HUDEP-2 (cell line): ENCODE measurements at regions not wholly inside any gene's neighbourhood (a gene's known extent, or its start where the extent isn't known, plus 50 kb on each side); places are given as distances from the start of the nearest gene placed in this dataset.
A peak's percentile ranks its signal among the peaks of the same experiment; 100 is the strongest.
"Not testable (repeated sequence)": the region's sequence is repeated elsewhere in the genome, so short reads cannot be mapped to it uniquely, and the experiment has no call there.

Source experiments
- DNase-seq, 76 experiments: peaks; one replicate each; lab custom pipeline; 2025; ENCODE audit not compliant: unreplicated experiment in 76 of 76; lab: John Stamatoyannopoulos, UW

- no peak for DNase-seq
Observed at GRCh38 chr4:188717661-188718060, 578.4 kb downstream of the TRIML1 start.

GRCh38 chr4:188719794-188720193, 580.6 kb downstream of the TRIML1 start:
- no peak for DNase-seq

GRCh38 chr4:188722911-188723310, 583.7 kb downstream of the TRIML1 start:
- DNase-seq: no peak

- no peak for DNase-seq
Observed at GRCh38 chr4:188727746-188728145, 588.5 kb downstream of the TRIML1 start.

- DNase-seq: no peak
Observed at GRCh38 chr4:188728359-188728758, 589.1 kb downstream of the TRIML1 start.

- DNase-seq: no peak
Observed at GRCh38 chr4:188732131-188732530, 592.9 kb downstream of the TRIML1 start.

GRCh38 chr4:188735082-188735481, 595.8 kb downstream of the TRIML1 start:
- DNase-seq: no peak

DNA sequence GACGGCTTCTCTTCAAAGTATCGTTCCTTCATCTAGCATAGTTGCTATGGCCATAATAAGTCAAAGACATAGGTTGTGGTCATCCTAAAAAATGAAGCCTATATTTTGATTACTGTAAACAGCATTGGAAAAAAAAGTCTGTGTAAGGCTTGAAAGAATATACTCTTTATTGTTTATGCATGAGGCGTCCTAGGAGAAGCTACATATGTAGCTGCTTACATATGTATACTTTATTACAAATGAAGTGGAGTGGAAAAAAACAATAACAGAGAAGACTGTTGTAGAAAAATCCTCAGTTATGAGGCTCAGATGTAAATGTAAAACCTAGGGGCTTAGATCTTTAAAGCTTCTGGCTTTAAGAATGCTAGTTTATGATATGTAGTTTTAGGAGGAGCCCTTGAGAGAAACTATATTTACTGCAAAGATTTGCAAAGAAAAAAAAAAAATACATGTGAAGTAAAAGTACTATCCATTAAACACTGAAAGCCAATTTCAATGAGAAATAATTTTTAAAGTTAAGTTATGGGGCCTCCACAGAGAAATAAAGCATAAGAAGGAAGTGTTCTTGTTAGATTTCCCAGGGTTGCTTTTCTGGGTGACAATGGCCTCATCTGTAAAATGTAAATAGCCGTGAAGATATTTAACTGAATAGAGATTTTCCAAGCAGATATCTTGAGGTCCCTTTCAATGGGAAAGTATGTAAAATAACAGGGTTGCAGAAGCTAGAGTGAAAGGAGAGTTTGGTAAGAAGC, 598.2 kb downstream of the TRIML1 start:
- no peak for DNase-seq

- peak in 6 of 76 experiments; percentile 0 to 2 (median 0) for DNase-seq
Observed at GRCh38 chr4:188738290-188738689, 599.0 kb downstream of the TRIML1 start.

- DNase-seq: not testable (repeated sequence)
Observed at GRCh38 chr4:188740172-188740571, 600.9 kb downstream of the TRIML1 start.

DNA sequence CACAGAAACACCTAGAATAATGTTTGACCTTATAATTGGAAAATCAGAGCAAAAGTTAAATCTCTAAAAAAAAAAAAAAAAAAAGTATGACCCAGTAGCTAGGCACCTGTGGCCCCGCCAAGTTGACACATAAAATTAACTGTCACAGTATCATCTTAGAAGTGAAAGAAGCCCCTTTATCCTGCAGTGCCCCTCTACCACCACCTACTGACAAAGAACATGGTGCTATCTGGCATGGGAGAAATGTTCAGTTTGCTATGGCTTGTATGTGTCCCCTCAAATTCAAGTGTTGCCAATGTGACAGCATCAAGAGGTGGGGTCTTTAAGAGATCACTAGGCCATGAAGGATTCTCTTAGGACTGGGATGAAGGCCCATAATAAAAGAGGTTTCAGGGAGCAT, 601.5 kb downstream of the TRIML1 start:
- not testable (repeated sequence) for DNase-seq

DNA sequence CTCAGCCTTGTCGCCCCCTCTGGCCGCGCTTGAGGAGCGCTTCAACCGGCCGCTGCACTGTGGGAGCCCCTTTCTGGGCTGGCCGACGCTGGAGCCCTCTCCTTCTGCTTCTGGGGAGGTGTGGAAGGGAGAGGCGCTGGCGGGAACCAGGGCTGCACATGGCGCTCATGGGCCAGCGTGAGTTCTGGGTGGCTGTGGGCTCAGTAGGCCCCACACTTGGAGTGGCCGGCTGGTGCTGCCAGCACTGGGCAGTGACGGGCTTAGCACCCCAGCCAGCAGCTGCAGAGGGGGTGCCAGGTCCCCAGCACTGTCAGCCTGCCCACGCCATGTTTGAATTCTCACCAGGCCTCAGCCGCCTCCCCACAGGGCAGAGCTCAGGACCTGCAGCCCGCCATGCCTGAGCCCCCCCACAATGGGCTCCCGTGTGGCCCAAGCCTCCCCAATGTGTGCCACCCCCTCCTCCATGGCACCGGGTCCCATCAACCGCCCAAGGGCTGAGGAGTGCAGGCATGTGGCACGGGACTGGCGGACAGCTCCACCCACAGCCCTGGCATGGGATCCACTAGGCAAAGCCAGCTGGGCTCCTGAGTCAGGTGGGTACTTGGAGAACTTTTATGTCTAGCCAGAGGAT, 615.2 kb downstream of the TRIML1 start:
- DNase-seq: no peak

DNA sequence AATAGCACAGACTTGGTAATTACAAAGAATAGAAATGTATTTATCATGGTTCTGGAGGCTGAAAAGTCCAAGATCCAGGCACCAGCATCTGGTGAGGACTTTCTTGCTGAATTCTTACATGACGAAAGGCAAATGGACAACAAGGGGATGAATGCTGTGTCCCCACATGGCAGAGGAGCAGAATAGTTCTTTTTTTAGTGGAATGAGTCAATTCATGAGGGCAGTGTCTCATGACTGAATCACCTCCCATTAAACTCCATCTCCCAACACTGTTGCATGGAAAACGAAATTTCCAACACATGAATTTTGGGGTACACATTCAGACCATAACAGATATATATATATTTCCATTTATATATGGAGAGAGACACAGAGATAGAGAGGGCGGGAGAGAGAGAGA, 628.3 kb downstream of the TRIML1 start:
- DNase-seq: no peak

DNA sequence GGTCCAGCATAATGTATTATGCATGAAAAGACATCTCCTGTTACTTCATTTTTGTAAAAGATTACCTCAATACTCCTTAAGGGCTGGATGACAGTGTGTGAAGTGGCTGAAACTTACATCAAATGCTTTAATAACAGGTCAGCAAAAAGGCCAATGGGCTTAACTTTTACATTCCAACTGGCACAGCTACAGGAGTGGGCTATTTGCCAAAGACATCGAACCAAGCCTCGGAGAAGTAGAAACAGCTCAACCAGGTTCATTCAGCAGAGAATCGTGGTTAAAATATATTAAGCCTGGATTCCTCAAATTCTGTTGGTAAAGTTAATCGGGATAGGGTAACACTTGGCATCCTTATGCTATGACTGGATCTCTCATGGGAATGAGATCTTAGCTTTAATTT, 639.7 kb downstream of the TRIML1 start:
- no peak for DNase-seq

- DNase-seq: no peak
Observed at GRCh38 chr4:188779581-188779980, 640.3 kb downstream of the TRIML1 start.

DNA sequence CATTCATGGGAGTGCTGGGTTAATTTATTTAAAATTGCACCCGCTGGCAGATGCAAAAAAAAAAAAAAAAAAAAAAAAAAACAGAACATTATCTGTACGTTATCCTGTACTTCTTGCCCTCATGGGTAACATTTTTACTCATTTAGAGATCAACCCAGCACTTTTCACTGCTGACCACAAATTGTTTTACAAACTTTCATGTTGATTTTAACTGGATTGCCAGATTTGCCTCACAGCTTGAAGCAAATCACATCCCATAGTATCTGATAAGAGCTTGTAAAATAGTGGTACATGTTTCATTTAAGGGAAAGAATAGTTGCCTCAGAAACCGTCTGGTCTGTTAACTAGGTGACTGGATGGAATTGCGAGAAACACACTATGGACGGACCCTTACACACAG, 640.8 kb downstream of the TRIML1 start:
- DNase-seq: no peak

DNA sequence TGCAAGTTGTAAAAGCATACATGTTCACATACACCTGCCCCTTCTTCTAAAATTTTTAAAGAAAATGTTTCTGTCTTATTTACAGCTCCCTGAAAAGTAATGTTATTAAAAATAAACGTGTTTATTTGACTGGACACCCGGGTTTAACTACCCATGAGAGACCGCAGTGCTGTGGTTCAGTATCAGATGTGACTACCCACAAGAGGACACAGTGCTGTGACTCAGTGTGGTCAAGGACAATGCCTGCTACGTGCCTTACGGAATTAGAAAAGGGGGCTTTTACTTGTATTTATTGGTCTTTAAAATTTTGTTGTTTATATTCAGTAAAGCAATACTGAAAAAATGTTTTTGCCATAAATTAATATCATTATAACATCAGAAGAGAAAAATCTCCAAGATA, 641.4 kb downstream of the TRIML1 start:
- no peak for DNase-seq

- DNase-seq: no peak
Observed at GRCh38 chr4:188781655-188782054, 642.4 kb downstream of the TRIML1 start.

DNA sequence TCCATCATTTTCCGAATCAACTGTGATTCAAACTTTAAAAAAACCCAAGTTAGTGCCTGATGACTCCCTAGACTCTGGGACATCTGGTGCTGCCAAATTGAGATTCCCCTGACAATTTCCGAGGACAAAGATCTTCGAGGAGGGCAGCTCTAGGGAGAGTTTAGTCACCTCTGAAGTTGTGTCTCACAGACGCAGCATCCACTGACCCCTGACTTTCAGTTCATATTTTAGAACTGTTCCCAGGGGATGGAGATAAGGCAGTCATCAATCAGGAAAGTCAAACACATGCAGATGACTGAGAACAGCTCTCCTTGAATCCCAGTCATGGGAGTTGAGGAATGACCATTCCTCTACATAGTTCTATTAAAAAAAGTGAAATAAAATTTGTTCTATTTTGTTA, 643.9 kb downstream of the TRIML1 start:
- no peak for DNase-seq

DNA sequence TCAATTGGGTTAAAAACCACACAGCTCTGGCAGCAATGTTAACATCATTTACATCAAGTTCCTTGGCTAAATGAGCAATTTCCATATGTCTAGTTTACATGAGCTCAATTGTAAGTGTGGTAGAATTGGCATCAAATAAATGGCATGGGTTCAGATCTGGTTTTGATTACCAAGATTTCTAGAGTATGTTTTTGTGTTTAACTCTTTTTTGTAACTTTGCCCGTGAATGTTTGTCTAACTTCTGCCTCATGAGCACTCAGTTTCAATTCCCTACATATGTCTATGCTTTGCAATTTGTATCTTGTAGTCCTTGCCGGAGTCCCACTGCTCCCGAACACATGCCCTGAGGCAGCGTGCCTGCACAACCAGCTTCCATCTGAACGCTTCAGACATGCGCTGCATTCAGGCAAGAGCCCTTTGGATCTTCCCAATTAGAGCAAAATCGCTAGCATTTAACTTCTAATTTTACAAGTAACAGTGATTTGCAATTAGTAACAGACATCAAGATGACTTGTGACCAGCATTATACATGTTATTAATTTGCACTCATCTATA, 644.4 kb downstream of the TRIML1 start:
- no peak for DNase-seq

DNA sequence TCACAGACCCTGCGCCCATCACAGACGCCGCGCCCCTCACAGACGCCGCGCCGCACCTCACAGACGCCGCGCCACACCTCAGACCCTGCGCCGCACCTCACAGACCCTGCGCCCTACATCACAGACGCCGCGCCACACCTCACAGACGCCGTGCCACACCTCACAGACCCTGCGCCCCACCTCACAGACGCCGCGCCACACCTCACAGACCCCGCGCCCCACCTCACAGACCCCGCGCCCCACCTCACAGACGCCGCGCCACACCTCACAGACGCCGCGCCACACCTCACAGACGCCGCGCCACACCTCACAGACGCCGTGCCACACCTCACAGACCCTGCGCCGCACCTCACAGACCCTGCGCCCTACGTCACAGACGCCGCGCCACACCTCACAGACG, 657.4 kb downstream of the TRIML1 start:
- DNase-seq: not testable (repeated sequence)

GRCh38 chr4:188797011-188797410, 657.8 kb downstream of the TRIML1 start:
- DNase-seq: not testable (repeated sequence)
